GM20000 (cell line): ENCODE measurements at regions not wholly inside any gene's neighbourhood (a gene's known extent, or its start where the extent isn't known, plus 50 kb on each side); places are given as distances from the start of the nearest gene placed in this dataset.
A peak's percentile ranks its signal among the peaks of the same experiment; 100 is the strongest.
"Not testable (repeated sequence)": the region's sequence is repeated elsewhere in the genome, so short reads cannot be mapped to it uniquely, and the experiment has no call there.

Experiments used
- DNase-seq: peaks from one replicate; pipeline ENCODE4 v3.0.0; 2012; ENCODE audit warnings: low spot score
- CTCF ChIP-seq: IDR thresholded peaks from 2 replicates; pipeline ENCODE4 v1.5.1; 2012; ENCODE audit warnings: mild to moderate bottlenecking, control low read depth; ENCODE audit errors: extremely low read depth, missing control alignments

- TF ChIP-seq CTCF, result no peak
- DNase-seq, result no peak
Measured at GRCh38 chr2:128516938-128517337, 198.3 kb upstream of the HS6ST1 start.

- not testable (repeated sequence) for DNase-seq
Measured at GRCh38 chr2:128519028-128519427, 200.4 kb upstream of the HS6ST1 start.

- DNase-seq, result no peak
- no peak for TF ChIP-seq CTCF
Measured at GRCh38 chr2:128519517-128520215, 201.0 kb upstream of the HS6ST1 start.

- DNase-seq, result no peak
- TF ChIP-seq CTCF, result no peak
Measured at GRCh38 chr2:128520340-128520739, 201.7 kb upstream of the HS6ST1 start.

- no peak for TF ChIP-seq CTCF
- DNase-seq, result peak; percentile 59
Measured at GRCh38 chr2:128520791-128521190, 202.1 kb upstream of the HS6ST1 start.

GRCh38 chr2:128521482-128521881 lies 202.8 kb upstream of the HS6ST1 start:
- TF ChIP-seq CTCF, result no peak
- DNase-seq, result no peak

- no peak for TF ChIP-seq CTCF
- no peak for DNase-seq
Measured at GRCh38 chr2:128522829-128523228, 204.2 kb upstream of the HS6ST1 start.

- no peak for TF ChIP-seq CTCF
- DNase-seq, result no peak
Measured at GRCh38 chr2:128523457-128523856, 204.8 kb upstream of the HS6ST1 start.
